K562 (cell line): ENCODE measurements at regions not wholly inside any gene's neighbourhood (a gene's known extent, or its start where the extent isn't known, plus 50 kb on each side); places are given as distances from the start of the nearest gene placed in this dataset.

Source experiments
- ATAC-seq: fragments of 200-7000 bp; cut with Tn5 transposase; 3 replicates; pipeline ENCODE4 v1.9.1; 2020; ENCODE audit warnings: moderate library complexity
- BruUV-seq: library from RNA; stranded (reverse); fragments of 400-500 nt; replicated peaks from 2 replicates; lab custom pipeline; 2021; lab: Mats Ljungman, UMichigan
- CTCF ChIA-PET: fragments of 300-600 bp; formaldehyde crosslinking; extraction: SDS; loops from one replicate; lab custom pipeline; 2021; ENCODE audit warnings: low intra/inter-chr PET ratio; lab: Yijun Ruan, JAX
- POLR2A ChIA-PET: fragments of 300-600, 350-650 bp; sonication (Branson Sonifier 250); formaldehyde crosslinking; extraction: SDS; loops from one replicate; lab custom pipeline; 2021; ENCODE audit warnings: antibody characterized with exemption, inconsistent platforms; lab: Yijun Ruan, JAX
- DNase-seq, 4 experiments: peaks; one replicate each; pipeline versions ENCODE4 v3.0.0 to v3.0.0-alpha.2; 2011 to 2018; ENCODE audit warnings: low spot score in 3 of 4, mixed read lengths in 3 of 4; ENCODE audit errors: extremely low read depth in 1 of 4
- FAIRE-seq: peaks from 2 replicates; lab custom pipeline; 2011; peaks lifted over from hg19 to GRCh38; lab: Jason Lieb, UNC
- H2AFZ ChIP-seq: 2 replicates; pipeline ENCODE4 v1.6.0; 2011; ENCODE audit warnings: low read depth, low read length, control low read depth, inconsistent platforms
- H3K27ac ChIP-seq: fragments of 200-600 bp; 3 replicates; pipeline ENCODE4 v1.8.0; 2011; ENCODE audit warnings: low read depth, mild to moderate bottlenecking, control low read depth, inconsistent platforms, low read length, moderate library complexity, mixed read lengths; ENCODE audit errors: extremely low read depth
- H3K27me3 ChIP-seq, 2 experiments: fragments of 300-600 bp in 1 of 2; 2 replicates in 1 of 2; 3 replicates in 1 of 2; pipeline versions ENCODE4 v1.6.0 to v1.8.0; 2011; ENCODE audit warnings: inconsistent platforms in 2 of 2, low read length in 2 of 2, mild to moderate bottlenecking in 1 of 2, mixed read lengths in 1 of 2, moderate library complexity in 1 of 2; ENCODE audit not compliant: control insufficient read depth in 2 of 2, insufficient read depth in 2 of 2
- H3K36me3 ChIP-seq: fragments of 300-600 bp; 3 replicates; pipeline ENCODE4 v1.8.0; 2011; ENCODE audit warnings: mild to moderate bottlenecking, low read length, inconsistent platforms; ENCODE audit not compliant: control insufficient read depth, insufficient read depth
- H3K4me1 ChIP-seq, 2 experiments: fragments of 200-600 bp in 1 of 2; replicated peaks in 1 of 2; 2 replicates in 1 of 2; 3 replicates in 1 of 2; pipeline versions ENCODE4 v1.5.1 to v1.8.0; 2011; ENCODE audit warnings: inconsistent platforms in 2 of 2, low read length in 2 of 2, mild to moderate bottlenecking in 1 of 2, mixed read lengths in 1 of 2, moderate library complexity in 1 of 2; ENCODE audit not compliant: control insufficient read depth in 2 of 2, insufficient read depth in 2 of 2
- H3K4me2 ChIP-seq: 2 replicates; pipeline ENCODE4 v1.6.1; 2011; ENCODE audit warnings: low read length, control low read depth, inconsistent platforms, mixed read lengths; ENCODE audit not compliant: insufficient read depth
- H3K4me3 ChIP-seq: fragments of 200-600 bp; sonication (generic), shearing (Covaris generic); 2 replicates; pipeline ENCODE4 v1.5.1; 2016; ENCODE audit warnings: control low read depth, inconsistent platforms
- H3K79me2 ChIP-seq: fragments of 200-600 bp; 3 replicates; pipeline ENCODE4 v1.8.0; 2011; ENCODE audit warnings: low read length, inconsistent platforms; ENCODE audit not compliant: control insufficient read depth, insufficient read depth
- H3K9ac ChIP-seq, 2 experiments: 2 replicates each; pipeline versions ENCODE4 v1.6.0 to v1.6.1; 2011; ENCODE audit warnings: low read depth in 2 of 2, low read length in 2 of 2, control low read depth in 1 of 2, inconsistent platforms in 1 of 2, mild to moderate bottlenecking in 1 of 2, mixed read lengths in 1 of 2; ENCODE audit not compliant: insufficient read depth in 1 of 2
- H3K9me1 ChIP-seq: one replicate; pipeline ENCODE4 v1.6.0; 2011; ENCODE audit warnings: inconsistent platforms, mild to moderate bottlenecking, low read length, moderate library complexity; ENCODE audit not compliant: control insufficient read depth, insufficient read depth
- H3K9me3 ChIP-seq: replicated peaks from 2 replicates; pipeline ENCODE4 v1.5.1; 2011; ENCODE audit warnings: low read depth, low read length, inconsistent platforms; ENCODE audit not compliant: control insufficient read depth, insufficient read depth
- H4K20me1 ChIP-seq: replicated peaks from 2 replicates; pipeline ENCODE4 v1.6.1; 2011; ENCODE audit warnings: low read length, inconsistent platforms, mixed read lengths; ENCODE audit not compliant: control insufficient read depth, insufficient read depth
- FOXK1 ChIP-seq: sonication (generic); formaldehyde crosslinking; IDR thresholded peaks from 2 replicates; pipeline ENCODE4 v1.8.0; 2022; ENCODE audit warnings: missing genetic modification reagents, mild to moderate bottlenecking, borderline replicate concordance
- FOXP1 ChIP-seq: sonication (generic); formaldehyde crosslinking; IDR thresholded peaks from 2 replicates; pipeline ENCODE4 v1.8.0; 2022; ENCODE audit warnings: mild to moderate bottlenecking, missing genetic modification reagents
- JUND ChIP-seq, 2 experiments: IDR thresholded peaks; 2 replicates in 1 of 2; 3 replicates in 1 of 2; pipeline ENCODE4 v1.6.1; 2011; ENCODE audit warnings: borderline replicate concordance in 2 of 2, low read depth in 2 of 2, low read length in 2 of 2, improper control_type of control experiment in 1 of 2, missing biosample characterization in 1 of 2, missing genetic modification characterization in 1 of 2, missing genetic modification reagents in 1 of 2
- NCOA1 ChIP-seq: fragments of 450-650 bp; IDR thresholded peaks from 2 replicates; pipeline ENCODE4 v1.6.1; 2016; ENCODE audit warnings: low read depth
- NFRKB ChIP-seq: fragments of 450-650 bp; IDR thresholded peaks from 2 replicates; pipeline ENCODE4 v1.6.1; 2016; ENCODE audit warnings: low read depth
- PHF20 ChIP-seq: fragments of 450-650 bp; IDR thresholded peaks from 2 replicates; pipeline ENCODE4 v1.6.1; 2018; ENCODE audit not compliant: partially characterized antibody
- POLR2G ChIP-seq: fragments of 200-400 bp; formaldehyde crosslinking; IDR thresholded peaks from 2 replicates; pipeline ENCODE4 v1.6.1; 2017; ENCODE audit warnings: low read depth, mild to moderate bottlenecking, antibody characterized with exemption, low read length, moderate library complexity
- POLR3G ChIP-seq: IDR thresholded peaks from 2 replicates; pipeline ENCODE4 v1.6.1; 2011; ENCODE audit not compliant: insufficient read length, insufficient replicate concordance; ENCODE audit errors: extremely low read depth
- SAFB2 ChIP-seq: fragments of 200-400 bp; formaldehyde crosslinking; IDR thresholded peaks from 2 replicates; pipeline ENCODE4 v1.6.1; 2018; ENCODE audit warnings: borderline replicate concordance, low read length, low read depth, moderate library complexity; ENCODE audit not compliant: severe bottlenecking
- SRSF7 ChIP-seq: fragments of 200-400 bp; formaldehyde crosslinking; optimal IDR thresholded peaks from 2 replicates; pipeline ENCODE3; 2017; ENCODE audit warnings: mild to moderate bottlenecking, low read depth, low read length
- ZNF134 ChIP-seq: fragments of 250-450 bp; sonication (Bioruptor Pico); conservative IDR thresholded peaks from 2 replicates; pipeline ENCODE4 v1.4.0; 2020
- ZNF197 ChIP-seq: fragments of 200-800 bp; sonication (Bioruptor generic); IDR thresholded peaks from 2 replicates; pipeline ENCODE4 v1.6.1; 2016; ENCODE audit warnings: low read depth, missing genetic modification characterization, missing compliant biosample characterization
- ZNF431 ChIP-seq: sonication (generic); formaldehyde crosslinking; IDR thresholded peaks from 2 replicates; pipeline ENCODE4 v1.8.0; 2022; ENCODE audit warnings: mild to moderate bottlenecking, missing genetic modification reagents
- ZNF57 ChIP-seq: fragments of 450-650 bp; formaldehyde crosslinking; IDR thresholded peaks from 2 replicates; pipeline ENCODE4 v1.4.0; 2020; ENCODE audit warnings: mild to moderate bottlenecking, moderate library complexity
- ZNF717 ChIP-seq: fragments of 250-450 bp; sonication (Bioruptor Pico); IDR thresholded peaks from 2 replicates; pipeline ENCODE4 v1.5.0; 2021
- WGBS: fragments of 100-300 bp; shearing (Covaris generic); methylation state at CpG from one replicate; pipeline ENCODE4 v1.1.6; 2016; ENCODE audit warnings: low coverage, mixed read lengths; ENCODE audit not compliant: insufficient coverage; ENCODE audit errors: missing lambda C conversion rate; 5-methylcytosine and 5-hydroxymethylcytosine counted together
- in situ Hi-C: fragments of 300-500 bp; cut with MboI; formaldehyde crosslinking; loops from 4 replicates; pipeline ENCODE4 v1.15.0; 2018; ENCODE audit warnings: inconsistent platforms, mixed read lengths
- intact Hi-C: fragments of 100-400 bp; cut with micrococcal nuclease; formaldehyde crosslinking; loops from 2 replicates; pipeline ENCODE4 v1.14.2; 2022
- TF ChIP-seq, protein P1 (sequence below): fragments of 250-450 bp; sonication (Bioruptor Pico); IDR thresholded peaks from 2 replicates; pipeline ENCODE4 v1.5.0; 2021; ENCODE audit warnings: mild to moderate bottlenecking, borderline replicate concordance
- TF ChIP-seq, protein P2 (sequence below): sonication (generic); formaldehyde crosslinking; IDR thresholded peaks from 2 replicates; pipeline ENCODE4 v1.9.0; 2022; ENCODE audit warnings: mild to moderate bottlenecking, missing genetic modification reagents

DNA sequence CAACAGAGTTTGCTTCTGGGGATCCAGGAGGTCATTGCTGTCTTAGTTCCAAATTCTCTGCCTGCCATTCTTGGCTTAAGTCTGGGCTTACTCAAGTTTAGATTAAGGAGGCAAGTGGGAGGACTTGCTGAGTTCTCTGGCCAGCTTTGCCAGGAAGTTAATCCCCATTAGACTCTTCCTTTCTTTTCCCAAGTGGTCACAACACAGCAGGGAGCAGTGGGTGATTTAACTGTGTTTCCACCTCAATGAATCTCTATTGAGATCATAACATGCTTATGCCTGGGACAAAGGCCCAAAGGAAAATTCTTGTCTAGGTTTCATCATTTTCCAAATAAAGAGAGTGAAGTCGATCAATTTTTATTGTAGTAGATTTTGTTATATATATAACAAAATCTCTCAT, 1159.6 kb downstream of the SORCS3 start:
- Histone ChIP-seq H4K20me1 (no peaks in the 10 kb centered on the region), H3K27ac (no peak overlapping the region), H3K27me3 (no peaks in the 10 kb centered on the region), H3K9me3 (no peaks in the 10 kb centered on the region), H3K9me1 (no peaks in the 10 kb centered on the region), H3K36me3 (no peaks in the 10 kb centered on the region), H3K4me3 (no peak overlapping the region), H3K4me1 (no peaks in the 10 kb centered on the region), H3K9ac (no peak overlapping the region), H2AFZ (no peak overlapping the region), H3K4me2 (no peak overlapping the region), H3K79me2 (no peaks in the 10 kb centered on the region)
- 0% methylated on average over 1 of the region's 1 CpG for WGBS
- POLR2A ChIA-PET, result no interaction called here
- intact Hi-C loops (no loop called here), in situ Hi-C loops (no loop called here)
- BruUV-seq, result no TSS peak
- no peak for ATAC-seq
- TF ChIP-seq NFRKB (no peak), ZNF57 (no peak), ZNF431 (CRISPR knock-in tag) (no peak), ZNF717 (CRISPR knock-in tag) (no peak), POLR2G (no peak), POLR3G (no peak), JUND (IDR thresholded peaks at IDR 0.05; ENCODE audit: borderline replicate concordance, low read depth, low read length) (no peak), JUND (tag; IDR thresholded peaks at IDR 0.05; ENCODE audit: borderline replicate concordance, low read depth, low read length) (no peak), SAFB2 (no peak), ZNF197 (no peak), ZNF134 (CRISPR knock-in tag) (no peak), FOXP1 (CRISPR knock-in tag) (no peak), PHF20 (no peak), FOXK1 (CRISPR knock-in tag) (no peak), SRSF7 (no peak), NCOA1 (no peak)
- TF ChIP-seq, protein P1, sequence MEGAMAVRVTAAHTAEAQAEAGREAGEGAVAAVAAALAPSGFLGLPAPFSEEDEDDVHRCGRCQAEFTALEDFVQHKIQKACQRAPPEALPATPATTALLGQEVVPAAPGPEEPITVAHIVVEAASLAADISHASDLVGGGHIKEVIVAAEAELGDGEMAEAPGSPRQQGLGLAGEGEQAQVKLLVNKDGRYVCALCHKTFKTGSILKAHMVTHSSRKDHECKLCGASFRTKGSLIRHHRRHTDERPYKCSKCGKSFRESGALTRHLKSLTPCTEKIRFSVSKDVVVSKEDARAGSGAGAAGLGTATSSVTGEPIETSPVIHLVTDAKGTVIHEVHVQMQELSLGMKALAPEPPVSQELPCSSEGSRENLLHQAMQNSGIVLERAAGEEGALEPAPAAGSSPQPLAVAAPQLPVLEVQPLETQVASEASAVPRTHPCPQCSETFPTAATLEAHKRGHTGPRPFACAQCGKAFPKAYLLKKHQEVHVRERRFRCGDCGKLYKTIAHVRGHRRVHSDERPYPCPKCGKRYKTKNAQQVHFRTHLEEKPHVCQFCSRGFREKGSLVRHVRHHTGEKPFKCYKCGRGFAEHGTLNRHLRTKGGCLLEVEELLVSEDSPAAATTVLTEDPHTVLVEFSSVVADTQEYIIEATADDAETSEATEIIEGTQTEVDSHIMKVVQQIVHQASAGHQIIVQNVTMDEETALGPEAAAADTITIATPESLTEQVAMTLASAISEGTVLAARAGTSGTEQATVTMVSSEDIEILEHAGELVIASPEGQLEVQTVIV, result no peak
- TF ChIP-seq, protein P2, sequence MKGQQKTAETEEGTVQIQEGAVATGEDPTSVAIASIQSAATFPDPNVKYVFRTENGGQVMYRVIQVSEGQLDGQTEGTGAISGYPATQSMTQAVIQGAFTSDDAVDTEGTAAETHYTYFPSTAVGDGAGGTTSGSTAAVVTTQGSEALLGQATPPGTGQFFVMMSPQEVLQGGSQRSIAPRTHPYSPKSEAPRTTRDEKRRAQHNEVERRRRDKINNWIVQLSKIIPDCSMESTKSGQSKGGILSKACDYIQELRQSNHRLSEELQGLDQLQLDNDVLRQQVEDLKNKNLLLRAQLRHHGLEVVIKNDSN (CRISPR knock-in tag), result no peak
- CTCF ChIA-PET, result no interaction called here
- FAIRE-seq, result no peak
- DNase-seq, result no peak
